ENCODE measurements at regions not wholly inside any gene's neighbourhood (a gene's known extent, or its start where the extent isn't known, plus 50 kb on each side); places are given as distances from the start of the nearest gene placed in this dataset.

- Histone ChIP-seq H3K4me3 (no peak overlapping the region), H3K9me3 (peaks cover 0 to 21% (median 7%) of the 10 kb centered on the region in 8 donors), H3K4me1 (peaks cover 0 to 20% (median 7%) of the 10 kb centered on the region in 6 donors), H3K27ac (peak overlapping the region in 4 of 8 donors; percentile 14 to 80 (median 69)), H3K36me3 (no peaks in the 10 kb centered on the region), H3K27me3 (replicated peaks in 1 of 7) (no peaks in the 10 kb centered on the region)
- WGBS, 5 donors = 74 to 89% (median 86%) methylated on average over 7 of the region's 7 CpGs
- intact Hi-C loops (cut with DNase I; ENCODE audit: low total_unique reads) = no loop called here
- no peak for DNase-seq
- no peak for TF ChIP-seq CTCF (IDR thresholded peaks at IDR 0.05 in 8 of 11, conservative IDR thresholded peaks at IDR 0.05 in 3 of 11)
- TF ChIP-seq POLR2AphosphoS5 (IDR thresholded peaks at IDR 0.05) = no peak
- no peak for TF ChIP-seq POLR2A (IDR thresholded peaks at IDR 0.05)
Observed at GRCh38 chr3:146306656-146307455, 56.0 kb upstream of the PLSCR4 start.

- peaks cover 0 to 20% (median 7%) of the 10 kb centered on the region in 6 donors for H3K4me1 ChIP-seq
- WGBS, 5 donors = 72 to 96% (median 85%) methylated on average over 1 of the region's 1 CpG
- H3K9me3 ChIP-seq = peaks cover 0 to 13% (median 4%) of the 10 kb centered on the region in 8 donors
- no peaks in the 10 kb centered on the region for H3K36me3 ChIP-seq
- no peaks in the 10 kb centered on the region for H3K27me3 ChIP-seq (replicated peaks in 1 of 7)
- TF ChIP-seq POLR2A (IDR thresholded peaks at IDR 0.05) (no peak), CTCF (IDR thresholded peaks at IDR 0.05 in 8 of 11, conservative IDR thresholded peaks at IDR 0.05 in 3 of 11) (no peak), POLR2AphosphoS5 (IDR thresholded peaks at IDR 0.05) (no peak)
- no peak overlapping the region for H3K4me3 ChIP-seq
- intact Hi-C loops (cut with DNase I; ENCODE audit: low total_unique reads) = no loop called here
- DNase-seq = no peak
- no peak overlapping the region for H3K27ac ChIP-seq
Observed at GRCh38 chr3:146305808-146306423, 55.0 kb upstream of the PLSCR4 start.

- H3K27me3 ChIP-seq (replicated peaks in 1 of 7) = peaks cover 0 to 2% (median 0%) of the 10 kb centered on the region in 7 donors
- no peaks in the 10 kb centered on the region for H3K4me1 ChIP-seq
- TF ChIP-seq CTCF (IDR thresholded peaks at IDR 0.05 in 8 of 11, conservative IDR thresholded peaks at IDR 0.05 in 3 of 11) = no peak
- TF ChIP-seq POLR2A (IDR thresholded peaks at IDR 0.05) = no peak
- TF ChIP-seq POLR2AphosphoS5 (IDR thresholded peaks at IDR 0.05) = no peak
- no peak overlapping the region for H3K27ac ChIP-seq
- intact Hi-C loops (cut with DNase I; ENCODE audit: low total_unique reads) = no loop called here
- 85 to 95% (median 92%) methylated on average over 1 of the region's 1 CpG; no CpG with 5 or more reads in 1 of the 5 donors for WGBS, 5 donors
- H3K36me3 ChIP-seq = no peaks in the 10 kb centered on the region
- peaks cover 0 to 10% (median 0%) of the 10 kb centered on the region in 8 donors for H3K9me3 ChIP-seq
- H3K4me3 ChIP-seq = no peak overlapping the region
- DNase-seq = no peak
Observed at GRCh38 chr3:146300768-146301167, 49.9 kb upstream of the PLSCR4 start.
